H1 (cell line): ENCODE measurements at regions not wholly inside any gene's neighbourhood (a gene's known extent, or its start where the extent isn't known, plus 50 kb on each side); places are given as distances from the start of the nearest gene placed in this dataset.

Experiments
- CTCF ChIA-PET: fragments of 300-600 bp; sonication (Branson Sonifier 250); formaldehyde crosslinking; loops from one replicate; lab custom pipeline; 2021; ENCODE audit not compliant: partially characterized antibody; lab: Charles Lee
- POLR2A ChIA-PET: fragments of 300-600 bp; sonication (Branson Sonifier 250); formaldehyde crosslinking; loops from one replicate; lab custom pipeline; 2021; ENCODE audit warnings: inconsistent platforms; ENCODE audit not compliant: partially characterized antibody; lab: Charles Lee
- DNase-seq, 2 experiments: peaks; one replicate each; pipeline versions ENCODE4 v3.0.0 to v3.0.0-alpha.2; 2010 to 2022; ENCODE audit warnings: low spot score in 2 of 2, low read depth in 1 of 2, mixed read lengths in 1 of 2
- FAIRE-seq: peaks from 2 replicates; lab custom pipeline; 2011; peaks lifted over from hg19 to GRCh38; lab: Jason Lieb, UNC
- H2AFZ ChIP-seq: 2 replicates; pipeline ENCODE4 v1.8.1; 2012; ENCODE audit warnings: low read length, inconsistent platforms
- H2AK5ac ChIP-seq: 2 replicates; pipeline ENCODE4 v1.6.1; 2013; ENCODE audit warnings: low read depth, low read length
- H2BK120ac ChIP-seq: replicated peaks from 2 replicates; pipeline ENCODE3; 2013; ENCODE audit warnings: low read depth, low read length, inconsistent platforms
- H2BK12ac ChIP-seq: 2 replicates; pipeline ENCODE4 v1.6.1; 2013; ENCODE audit warnings: low read depth, low read length
- H2BK15ac ChIP-seq: 2 replicates; pipeline ENCODE4 v1.6.1; 2013; ENCODE audit warnings: low read length
- H2BK20ac ChIP-seq: 2 replicates; pipeline ENCODE4 v1.6.1; 2013; ENCODE audit warnings: low read length
- H2BK5ac ChIP-seq: 2 replicates; pipeline ENCODE4 v1.6.1; 2013; ENCODE audit warnings: low read depth, low read length
- H3K14ac ChIP-seq: 2 replicates; pipeline ENCODE4 v1.6.1; 2013; ENCODE audit warnings: inconsistent platforms; ENCODE audit not compliant: insufficient read length
- H3K18ac ChIP-seq: 2 replicates; pipeline ENCODE4 v1.6.1; 2013; ENCODE audit warnings: low read length; ENCODE audit errors: extremely low read depth
- H3K23ac ChIP-seq: 2 replicates; pipeline ENCODE4 v1.6.1; 2013; ENCODE audit warnings: inconsistent platforms; ENCODE audit not compliant: insufficient read length
- H3K23me2 ChIP-seq: 2 replicates; pipeline ENCODE4 v1.6.1; 2013; ENCODE audit warnings: low read depth, low read length
- H3K27ac ChIP-seq: 2 replicates; pipeline ENCODE4 v1.6.1; 2011; ENCODE audit warnings: low read depth, low read length, inconsistent platforms
- H3K27me3 ChIP-seq, 4 experiments: replicated peaks in 1 of 4; 1 replicate in 1 of 4; 2 replicates in 3 of 4; pipeline versions ENCODE4 v1.6.1 to v1.8.1; 2011 to 2013; ENCODE audit warnings: low read length in 3 of 4, mild to moderate bottlenecking in 3 of 4, inconsistent platforms in 2 of 4, mixed read lengths in 2 of 4, moderate library complexity in 1 of 4; ENCODE audit not compliant: control insufficient read depth in 3 of 4, insufficient read depth in 3 of 4; ENCODE audit errors: extremely low read depth in 1 of 4
- H3K36me3 ChIP-seq, 4 experiments: 2 replicates each; pipeline versions ENCODE4 v1.6.1 to v1.8.1; 2011 to 2013; ENCODE audit warnings: mild to moderate bottlenecking in 4 of 4, low read length in 3 of 4, moderate library complexity in 2 of 4, control low read depth in 1 of 4, inconsistent platforms in 1 of 4; ENCODE audit not compliant: insufficient read depth in 4 of 4, control insufficient read depth in 2 of 4
- H3K4ac ChIP-seq: replicated peaks from 2 replicates; pipeline ENCODE3; 2013; ENCODE audit warnings: low read length, low read depth, mixed read lengths, inconsistent platforms; ENCODE audit not compliant: insufficient read length
- H3K4me1 ChIP-seq, 4 experiments: replicated peaks in 1 of 4; 1 replicate in 1 of 4; 2 replicates in 3 of 4; pipeline versions ENCODE4 v1.6.1 to v1.8.1; 2011 to 2013; ENCODE audit warnings: low read length in 3 of 4, inconsistent platforms in 2 of 4, mixed read lengths in 1 of 4; ENCODE audit not compliant: insufficient read depth in 4 of 4, control insufficient read depth in 3 of 4
- H3K4me2 ChIP-seq, 2 experiments: 2 replicates each; pipeline versions ENCODE4 v1.6.1 to v1.8.1; 2011 to 2013; ENCODE audit warnings: low read depth in 2 of 2, low read length in 2 of 2, control low read depth in 1 of 2, inconsistent platforms in 1 of 2, mild to moderate bottlenecking in 1 of 2; ENCODE audit not compliant: insufficient read depth in 1 of 2
- H3K4me3 ChIP-seq, 4 experiments: fragments of 200-600, 300-600 bp in 1 of 4; sonication (generic), shearing (Covaris generic), sonication (Bioruptor Twin) in 1 of 4; 2 replicates each; pipeline versions ENCODE4 v1.5.1 to v1.8.1; 2011 to 2016; ENCODE audit warnings: low read length in 4 of 4, low read depth in 3 of 4, control low read depth in 2 of 4, inconsistent platforms in 2 of 4, mild to moderate bottlenecking in 2 of 4, mixed read lengths in 1 of 4, moderate library complexity in 1 of 4; ENCODE audit not compliant: insufficient read depth in 2 of 4; ENCODE audit errors: extremely low read depth in 1 of 4
- H3K56ac ChIP-seq: replicated peaks from 2 replicates; pipeline ENCODE3; 2013; ENCODE audit warnings: low read depth, mild to moderate bottlenecking, mixed read lengths, low read length, inconsistent platforms; ENCODE audit not compliant: insufficient read length
- H3K79me1 ChIP-seq: 2 replicates; pipeline ENCODE4 v1.6.1; 2013; ENCODE audit warnings: low read depth, low read length, control low read depth
- H3K79me2 ChIP-seq, 2 experiments: 2 replicates each; pipeline versions ENCODE4 v1.6.1 to v1.8.1; 2012 to 2013; ENCODE audit warnings: low read length in 2 of 2, mild to moderate bottlenecking in 2 of 2, inconsistent platforms in 1 of 2; ENCODE audit not compliant: insufficient read depth in 2 of 2, control insufficient read depth in 1 of 2
- H3K9ac ChIP-seq, 4 experiments: replicated peaks in 1 of 4; 1 replicate in 1 of 4; 2 replicates in 3 of 4; pipeline versions ENCODE4 v1.6.1 to v1.8.1; 2011 to 2013; ENCODE audit warnings: low read depth in 3 of 4, low read length in 3 of 4, control low read depth in 2 of 4, mild to moderate bottlenecking in 2 of 4, moderate library complexity in 2 of 4, inconsistent platforms in 1 of 4; ENCODE audit errors: extremely low read depth in 1 of 4
- H3K9me3 ChIP-seq, 2 experiments: 2 replicates each; pipeline versions ENCODE4 v1.6.1 to v1.8.1; 2012 to 2013; ENCODE audit warnings: mild to moderate bottlenecking in 2 of 2, moderate library complexity in 2 of 2, control low read depth in 1 of 2, inconsistent platforms in 1 of 2, low read depth in 1 of 2, low read length in 1 of 2, mixed read lengths in 1 of 2; ENCODE audit not compliant: insufficient read depth in 2 of 2
- H4K20me1 ChIP-seq, 2 experiments: replicated peaks in 1 of 2; 2 replicates each; pipeline versions ENCODE3 to v1.8.1; 2011 to 2013; ENCODE audit warnings: inconsistent platforms in 2 of 2, low read length in 2 of 2, mild to moderate bottlenecking in 1 of 2; ENCODE audit not compliant: insufficient read depth in 2 of 2, control insufficient read depth in 1 of 2
- H4K5ac ChIP-seq: 2 replicates; pipeline ENCODE4 v1.6.1; 2013; ENCODE audit warnings: low read length, low read depth, mixed read lengths, inconsistent platforms; ENCODE audit not compliant: insufficient read length
- H4K8ac ChIP-seq: 2 replicates; pipeline ENCODE4 v1.8.0; 2013; ENCODE audit warnings: mild to moderate bottlenecking, moderate library complexity, low read length, inconsistent platforms; ENCODE audit not compliant: insufficient read depth; ENCODE audit errors: extremely low read depth
- H4K91ac ChIP-seq: replicated peaks from 2 replicates; pipeline ENCODE3; 2013; ENCODE audit warnings: low read length, mixed read lengths, inconsistent platforms; ENCODE audit not compliant: insufficient read length
- CEBPB ChIP-seq: IDR thresholded peaks from 2 replicates; pipeline ENCODE4 v1.6.1; 2012; ENCODE audit warnings: low read depth, low read length
- CTBP2 ChIP-seq: IDR thresholded peaks from 2 replicates; pipeline ENCODE4 v1.7.0; 2011; ENCODE audit warnings: borderline replicate concordance, mild to moderate bottlenecking, moderate library complexity, mixed read lengths, low read length; ENCODE audit not compliant: insufficient read depth, insufficient read length
- GABPA ChIP-seq: IDR thresholded peaks from 2 replicates; pipeline ENCODE4 v1.6.1; 2011; ENCODE audit warnings: mild to moderate bottlenecking, low read length, moderate library complexity, borderline replicate concordance; ENCODE audit not compliant: insufficient read depth
- JUND ChIP-seq: IDR thresholded peaks from 2 replicates; pipeline ENCODE4 v1.6.1; 2011; ENCODE audit warnings: mild to moderate bottlenecking, improper control_type of control experiment, low read length
- RAD21 ChIP-seq, 2 experiments: IDR thresholded peaks in 1 of 2; conservative IDR thresholded peaks in 1 of 2; 2 replicates each; pipeline ENCODE4 v1.6.1; 2011; ENCODE audit warnings: low read depth in 2 of 2, low read length in 2 of 2, improper control_type of control experiment in 1 of 2, inconsistent platforms in 1 of 2, mild to moderate bottlenecking in 1 of 2, moderate library complexity in 1 of 2
- SP2 ChIP-seq: IDR thresholded peaks from 2 replicates; pipeline ENCODE4 v1.6.1; 2012; ENCODE audit warnings: mild to moderate bottlenecking, low read length, inconsistent platforms
- SRF ChIP-seq: IDR thresholded peaks from 2 replicates; pipeline ENCODE4 v1.6.1; 2011; ENCODE audit warnings: mild to moderate bottlenecking, low read depth, low read length, moderate library complexity
- TAF7 ChIP-seq: optimal IDR thresholded peaks from 2 replicates; pipeline ENCODE3; 2011; ENCODE audit warnings: low read depth, mild to moderate bottlenecking, inconsistent platforms, low read length, moderate library complexity, borderline replicate concordance
- WGBS, 2 experiments: shearing (Covaris generic) in 1 of 2; methylation state at CpG; one replicate each; pipeline versions ENCODE4 v1.1.6 to v1.1.7; 2013 to 2015; ENCODE audit warnings: low lambda C conversion rate in 2 of 2, mixed read lengths in 2 of 2, inconsistent platforms in 1 of 2, low coverage in 1 of 2, missing lambda C conversion rate in 1 of 2; ENCODE audit not compliant: insufficient replicate concordance in 2 of 2, insufficient coverage in 1 of 2, insufficient read length in 1 of 2; ENCODE audit errors: extremely low coverage in 1 of 2, missing lambda C conversion rate in 1 of 2; 5-methylcytosine and 5-hydroxymethylcytosine counted together
- TF ChIP-seq, protein P1 (sequence below): IDR thresholded peaks from 2 replicates; pipeline ENCODE4 v1.6.1; 2012; ENCODE audit warnings: low read length, inconsistent platforms
- TF ChIP-seq, protein P2 (sequence below): IDR thresholded peaks from 2 replicates; pipeline ENCODE4 v1.6.1; 2012; ENCODE audit warnings: inconsistent platforms
- TF ChIP-seq, protein P3 (sequence below): IDR thresholded peaks from 2 replicates; pipeline ENCODE4 v1.6.1; 2012; ENCODE audit warnings: inconsistent platforms

DNA sequence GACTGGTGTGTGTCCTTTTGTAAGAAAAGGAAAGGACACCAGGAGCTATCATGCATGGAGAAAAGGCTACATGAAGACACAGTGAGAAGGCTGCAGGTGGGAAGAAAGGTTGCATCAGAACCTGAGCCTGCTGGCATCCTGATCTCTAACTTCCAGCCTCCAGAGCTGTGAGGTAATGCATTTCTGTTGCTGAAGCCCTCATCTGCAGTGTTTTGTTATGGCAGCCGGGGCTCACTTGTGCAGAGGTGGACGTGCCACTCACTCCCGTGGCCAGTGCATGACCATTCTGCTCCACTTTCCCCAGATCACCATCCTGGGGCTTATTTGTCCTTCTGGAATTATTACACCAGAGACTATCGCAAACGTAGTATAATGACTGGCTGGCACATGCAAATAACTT, 155.3 kb downstream of the IRS2 start:
- no peaks in the 10 kb centered on the region for H4K20me1 ChIP-seq
- WGBS, 2 experiments, result 95% methylated on average over 5 of the region's 5 CpGs; no CpG with 5 or more reads in 1 of the 2 experiments
- FAIRE-seq (no peak), DNase-seq (no peak)
- no peaks in the 10 kb centered on the region; a peak in 1 of 7 replicates for H3K4me1 ChIP-seq
- no peak overlapping the region for H3K27ac ChIP-seq
- no peak overlapping the region for H3K4me2 ChIP-seq
- peaks cover 0 to 6% of the 10 kb centered on the region in 2 experiments; a peak in 2 of 4 replicates for H3K9me3 ChIP-seq
- no peaks in the 10 kb centered on the region for H3K36me3 ChIP-seq
- no peaks in the 10 kb centered on the region for H3K27me3 ChIP-seq
- H2BK5ac ChIP-seq, result no peak overlapping the region
- CTCF ChIA-PET, result interaction anchor here (1.4 kb wide), 1 partner anchor 53 kb away, joined by 3 read pairs; no protein-coding TSS in a partner anchor
- H2BK20ac ChIP-seq, result no peak overlapping the region
- no peak overlapping the region for H4K8ac ChIP-seq
- H2BK15ac ChIP-seq, result no peak overlapping the region
- H3K18ac ChIP-seq, result no peak overlapping the region
- no peak overlapping the region for H4K5ac ChIP-seq
- H2BK120ac ChIP-seq, result no peak overlapping the region
- peaks cover 3% of the 10 kb centered on the region; the same call in 1 of the 2 replicates for H3K23me2 ChIP-seq
- H2BK12ac ChIP-seq, result no peak overlapping the region
- no peak overlapping the region for H3K4ac ChIP-seq
- POLR2A ChIA-PET, result no interaction called here
- no peaks in the 10 kb centered on the region for H3K79me1 ChIP-seq
- H4K91ac ChIP-seq, result no peak overlapping the region
- no peak overlapping the region for H3K9ac ChIP-seq
- H3K56ac ChIP-seq, result no peak overlapping the region
- no peaks in the 10 kb centered on the region for H3K79me2 ChIP-seq
- H2AFZ ChIP-seq, result no peak overlapping the region; the same call in 1 of the 2 replicates
- no peak overlapping the region for H3K23ac ChIP-seq
- H3K4me3 ChIP-seq, result no peak overlapping the region
- no peak overlapping the region for H2AK5ac ChIP-seq
- H3K14ac ChIP-seq, result no peak overlapping the region
- TF ChIP-seq SRF (no peak), RAD21 (IDR thresholded peaks at IDR 0.05 in 1 of 2, conservative IDR thresholded peaks at IDR 0.05 in 1 of 2; ENCODE audit: low read depth in 2 of 2, low read length in 2 of 2) (no peak), JUND (no peak), CEBPB (no peak), CTBP2 (no peak), TAF7 (no peak), GABPA (no peak), SP2 (no peak)
- TF ChIP-seq, protein P1, sequence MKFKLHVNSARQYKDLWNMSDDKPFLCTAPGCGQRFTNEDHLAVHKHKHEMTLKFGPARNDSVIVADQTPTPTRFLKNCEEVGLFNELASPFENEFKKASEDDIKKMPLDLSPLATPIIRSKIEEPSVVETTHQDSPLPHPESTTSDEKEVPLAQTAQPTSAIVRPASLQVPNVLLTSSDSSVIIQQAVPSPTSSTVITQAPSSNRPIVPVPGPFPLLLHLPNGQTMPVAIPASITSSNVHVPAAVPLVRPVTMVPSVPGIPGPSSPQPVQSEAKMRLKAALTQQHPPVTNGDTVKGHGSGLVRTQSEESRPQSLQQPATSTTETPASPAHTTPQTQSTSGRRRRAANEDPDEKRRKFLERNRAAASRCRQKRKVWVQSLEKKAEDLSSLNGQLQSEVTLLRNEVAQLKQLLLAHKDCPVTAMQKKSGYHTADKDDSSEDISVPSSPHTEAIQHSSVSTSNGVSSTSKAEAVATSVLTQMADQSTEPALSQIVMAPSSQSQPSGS, result no peak
- TF ChIP-seq, protein P2, sequence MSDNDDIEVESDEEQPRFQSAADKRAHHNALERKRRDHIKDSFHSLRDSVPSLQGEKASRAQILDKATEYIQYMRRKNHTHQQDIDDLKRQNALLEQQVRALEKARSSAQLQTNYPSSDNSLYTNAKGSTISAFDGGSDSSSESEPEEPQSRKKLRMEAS, result no peak
- TF ChIP-seq, protein P3, sequence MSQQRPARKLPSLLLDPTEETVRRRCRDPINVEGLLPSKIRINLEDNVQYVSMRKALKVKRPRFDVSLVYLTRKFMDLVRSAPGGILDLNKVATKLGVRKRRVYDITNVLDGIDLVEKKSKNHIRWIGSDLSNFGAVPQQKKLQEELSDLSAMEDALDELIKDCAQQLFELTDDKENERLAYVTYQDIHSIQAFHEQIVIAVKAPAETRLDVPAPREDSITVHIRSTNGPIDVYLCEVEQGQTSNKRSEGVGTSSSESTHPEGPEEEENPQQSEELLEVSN, result no peak
